Central memory CD8-positive, alpha-beta T cell (primary cell): ENCODE measurements at regions not wholly inside any gene's neighbourhood (a gene's known extent, or its start where the extent isn't known, plus 50 kb on each side); places are given as distances from the start of the nearest gene placed in this dataset.
"Not testable (repeated sequence)": the region's sequence is repeated elsewhere in the genome, so short reads cannot be mapped to it uniquely, and the experiment has no call there.

Experiments
- ATAC-seq: fragments of 150-1000 bp; cut with Tn5 transposase; replicated peaks from 2 replicates; pipeline ENCODE4 v1.10.0; 2022; ENCODE audit warnings: mild to moderate bottlenecking, moderate FRiP score, moderate number of reproducible peaks; ENCODE audit not compliant: poor library complexity, severe bottlenecking; ENCODE audit errors: extremely low read depth
- DNase-seq, 2 donors: peaks; one replicate each; pipeline ENCODE4 v3.0.0; 2021; ENCODE audit warnings: low spot score in 2 of 2
- H3K27ac Mint-ChIP-seq: one replicate; pipeline ENCODE4 v1.8.0; 2022; ENCODE audit warnings: low read depth, mild to moderate bottlenecking, moderate library complexity, mixed read lengths
- H3K27me3 Mint-ChIP-seq: one replicate; pipeline ENCODE4 v1.8.0; 2022; ENCODE audit warnings: mixed read lengths
- H3K36me3 Mint-ChIP-seq: one replicate; pipeline ENCODE4 v1.8.0; 2022; ENCODE audit warnings: mild to moderate bottlenecking, moderate library complexity, mixed read lengths; ENCODE audit not compliant: insufficient read depth
- H3K4me1 Mint-ChIP-seq: one replicate; pipeline ENCODE4 v1.8.0; 2022; ENCODE audit warnings: mixed read lengths
- H3K4me3 Mint-ChIP-seq: one replicate; pipeline ENCODE4 v1.8.0; 2022; ENCODE audit warnings: mild to moderate bottlenecking, moderate library complexity, mixed read lengths
- H3K9me3 Mint-ChIP-seq: one replicate; pipeline ENCODE4 v1.8.0; 2022; ENCODE audit warnings: mixed read lengths

- no peak for DNase-seq
- H3K9me3 Mint-ChIP-seq: peaks cover 17% of the 10 kb centered on the region
- H3K4me3 Mint-ChIP-seq: no peak overlapping the region
- H3K4me1 Mint-ChIP-seq: no peaks in the 10 kb centered on the region
- H3K27ac Mint-ChIP-seq: no peak overlapping the region
- no peaks in the 10 kb centered on the region for H3K27me3 Mint-ChIP-seq
- ATAC-seq: no peak
- H3K36me3 Mint-ChIP-seq: peaks cover 2% of the 10 kb centered on the region
Measured at GRCh38 chr14:25846246-25846645, 751.6 kb downstream of the NOVA1 start.

GRCh38 chr14:25843481-25844470 lies 754.1 kb downstream of the NOVA1 start:
- Mint-ChIP-seq H3K4me3 (no peak overlapping the region), H3K27me3 (no peaks in the 10 kb centered on the region), H3K9me3 (peaks cover 18% of the 10 kb centered on the region), H3K27ac (no peak overlapping the region), H3K4me1 (no peaks in the 10 kb centered on the region), H3K36me3 (peaks cover 2% of the 10 kb centered on the region)
- ATAC-seq (no peak), DNase-seq (no peak)

DNA sequence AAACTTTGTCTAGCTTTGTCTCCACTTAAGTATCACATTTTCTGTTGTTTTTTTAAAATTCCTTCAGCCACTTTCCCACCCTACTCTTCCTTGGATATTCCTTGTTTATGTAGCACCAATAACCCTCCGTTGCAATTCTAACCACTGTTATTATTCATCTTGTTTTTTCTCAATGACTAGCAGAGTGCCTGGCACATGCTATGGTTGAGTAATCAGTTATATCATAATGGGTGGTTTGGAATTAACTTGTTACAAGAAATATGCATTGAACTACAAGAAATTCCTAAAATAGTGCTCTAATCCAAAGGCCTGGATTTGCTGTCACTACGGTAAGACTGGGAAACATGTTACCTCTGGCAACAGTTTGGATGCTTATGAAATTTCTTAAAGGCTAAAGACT lies 756.6 kb downstream of the NOVA1 start:
- Mint-ChIP-seq H3K4me1 (no peaks in the 10 kb centered on the region), H3K27me3 (no peaks in the 10 kb centered on the region), H3K9me3 (peaks cover 19% of the 10 kb centered on the region), H3K27ac (no peak overlapping the region), H3K36me3 (no peaks in the 10 kb centered on the region), H3K4me3 (no peak overlapping the region)
- ATAC-seq (no peak), DNase-seq (no peak)

DNA sequence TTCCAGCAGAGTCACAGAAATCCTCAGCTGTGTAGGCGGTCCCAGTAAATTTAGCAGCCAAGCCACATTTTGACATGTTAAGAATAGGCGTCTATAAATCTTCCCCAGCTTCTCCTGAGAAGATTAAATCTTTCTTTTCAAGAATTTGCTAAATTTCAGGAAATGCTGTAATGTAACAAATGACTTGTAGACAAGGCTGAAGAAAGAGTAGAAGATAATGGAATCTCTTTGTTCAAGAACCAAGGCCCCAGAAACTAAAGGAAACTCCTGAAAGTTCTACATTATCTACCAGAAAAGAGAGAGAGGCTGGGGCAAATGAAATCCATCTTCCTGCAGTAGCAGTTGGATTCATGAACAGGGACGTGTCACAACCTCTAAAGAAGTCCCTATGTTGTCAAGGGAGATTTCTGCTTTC lies 760.3 kb downstream of the NOVA1 start:
- no peak for DNase-seq
- H3K4me1 Mint-ChIP-seq: no peaks in the 10 kb centered on the region
- no peak overlapping the region for H3K4me3 Mint-ChIP-seq
- ATAC-seq: no peak
- H3K36me3 Mint-ChIP-seq: no peaks in the 10 kb centered on the region
- H3K9me3 Mint-ChIP-seq: peaks cover 23% of the 10 kb centered on the region
- no peak overlapping the region for H3K27ac Mint-ChIP-seq
- no peaks in the 10 kb centered on the region for H3K27me3 Mint-ChIP-seq

DNA sequence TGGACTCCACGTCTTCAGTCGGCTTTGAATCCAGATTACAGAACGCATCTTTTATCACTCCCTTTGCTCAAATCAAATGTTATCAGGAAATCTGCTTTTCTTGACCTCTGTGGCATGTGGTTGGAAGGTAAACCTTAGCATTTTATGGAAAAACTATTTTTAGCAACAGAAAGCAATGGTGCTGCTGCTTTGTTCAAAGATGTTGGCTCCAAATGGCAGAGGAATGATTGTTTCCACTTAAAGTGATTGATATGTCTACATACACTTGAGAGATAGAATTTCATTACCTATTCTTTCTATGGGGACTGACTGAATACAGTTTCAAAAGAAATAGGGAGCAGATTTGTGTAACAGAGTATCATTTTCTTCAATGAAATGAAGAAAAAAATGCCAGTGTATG lies 761.2 kb downstream of the NOVA1 start:
- ATAC-seq: no peak
- Mint-ChIP-seq H3K4me1 (no peaks in the 10 kb centered on the region), H3K27ac (no peak overlapping the region), H3K4me3 (no peak overlapping the region), H3K36me3 (no peaks in the 10 kb centered on the region), H3K27me3 (no peaks in the 10 kb centered on the region), H3K9me3 (peaks cover 23% of the 10 kb centered on the region)
- no peak for DNase-seq

- DNase-seq (no peak), ATAC-seq (no peak)
- H3K27me3 Mint-ChIP-seq: no peaks in the 10 kb centered on the region
- no peak overlapping the region for H3K4me3 Mint-ChIP-seq
- H3K36me3 Mint-ChIP-seq: no peaks in the 10 kb centered on the region
- H3K4me1 Mint-ChIP-seq: no peaks in the 10 kb centered on the region
- peaks cover 17% of the 10 kb centered on the region for H3K9me3 Mint-ChIP-seq
- H3K27ac Mint-ChIP-seq: no peak overlapping the region
Measured at GRCh38 chr14:25833341-25834126, 764.3 kb downstream of the NOVA1 start.

GRCh38 chr14:25832585-25832984 lies 765.2 kb downstream of the NOVA1 start:
- peaks cover 10% of the 10 kb centered on the region for H3K9me3 Mint-ChIP-seq
- no peaks in the 10 kb centered on the region for H3K27me3 Mint-ChIP-seq
- no peaks in the 10 kb centered on the region for H3K4me1 Mint-ChIP-seq
- no peaks in the 10 kb centered on the region for H3K36me3 Mint-ChIP-seq
- no peak for ATAC-seq
- no peak overlapping the region for H3K27ac Mint-ChIP-seq
- no peak for DNase-seq
- no peak overlapping the region for H3K4me3 Mint-ChIP-seq

- H3K9me3 Mint-ChIP-seq: peaks cover 6% of the 10 kb centered on the region
- ATAC-seq (no peak), DNase-seq (no peak)
- H3K4me1 Mint-ChIP-seq: no peaks in the 10 kb centered on the region
- H3K27ac Mint-ChIP-seq: no peak overlapping the region
- H3K36me3 Mint-ChIP-seq: no peaks in the 10 kb centered on the region
- H3K27me3 Mint-ChIP-seq: no peaks in the 10 kb centered on the region
- no peak overlapping the region for H3K4me3 Mint-ChIP-seq
Measured at GRCh38 chr14:25828562-25828961, 769.3 kb downstream of the NOVA1 start.

DNA sequence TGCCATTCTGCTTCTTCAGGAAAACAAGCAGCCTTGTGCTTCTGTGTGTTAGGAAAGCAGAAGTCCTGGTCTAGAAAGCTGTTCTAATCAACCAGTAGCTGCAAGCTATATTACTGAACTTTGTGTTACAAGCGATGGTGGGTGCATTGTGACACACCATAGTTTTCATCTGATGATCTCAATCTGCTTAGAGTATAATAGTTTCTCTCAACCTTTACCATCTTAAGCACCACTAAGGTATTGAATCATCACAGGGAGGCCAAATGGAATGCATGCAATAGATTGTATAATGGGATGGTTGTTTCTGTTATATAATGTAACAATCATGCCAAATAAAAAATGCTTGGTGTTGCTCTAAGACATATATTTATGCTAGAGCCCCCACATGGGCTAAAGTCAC lies 771.7 kb downstream of the NOVA1 start:
- Mint-ChIP-seq H3K27ac (no peak overlapping the region), H3K27me3 (no peaks in the 10 kb centered on the region), H3K4me1 (no peaks in the 10 kb centered on the region), H3K36me3 (no peaks in the 10 kb centered on the region), H3K9me3 (peaks cover 9% of the 10 kb centered on the region), H3K4me3 (no peak overlapping the region)
- no peak for DNase-seq
- ATAC-seq: no peak

- H3K36me3 Mint-ChIP-seq: no peaks in the 10 kb centered on the region
- H3K27me3 Mint-ChIP-seq: no peaks in the 10 kb centered on the region
- peaks cover 25% of the 10 kb centered on the region for H3K9me3 Mint-ChIP-seq
- ATAC-seq: no peak
- H3K4me1 Mint-ChIP-seq: no peaks in the 10 kb centered on the region
- no peak overlapping the region for H3K4me3 Mint-ChIP-seq
- no peak for DNase-seq
- H3K27ac Mint-ChIP-seq: no peak overlapping the region
Measured at GRCh38 chr14:25820368-25820767, 770.4 kb upstream of the STXBP6 start.

GRCh38 chr14:25814622-25815021 lies 764.7 kb upstream of the STXBP6 start:
- DNase-seq, H3K4me1 Mint-ChIP-seq, H3K27me3 Mint-ChIP-seq, ATAC-seq, H3K4me3 Mint-ChIP-seq, H3K36me3 Mint-ChIP-seq, H3K27ac Mint-ChIP-seq: not testable (repeated sequence)
- peaks cover 13% of the 10 kb centered on the region for H3K9me3 Mint-ChIP-seq

DNA sequence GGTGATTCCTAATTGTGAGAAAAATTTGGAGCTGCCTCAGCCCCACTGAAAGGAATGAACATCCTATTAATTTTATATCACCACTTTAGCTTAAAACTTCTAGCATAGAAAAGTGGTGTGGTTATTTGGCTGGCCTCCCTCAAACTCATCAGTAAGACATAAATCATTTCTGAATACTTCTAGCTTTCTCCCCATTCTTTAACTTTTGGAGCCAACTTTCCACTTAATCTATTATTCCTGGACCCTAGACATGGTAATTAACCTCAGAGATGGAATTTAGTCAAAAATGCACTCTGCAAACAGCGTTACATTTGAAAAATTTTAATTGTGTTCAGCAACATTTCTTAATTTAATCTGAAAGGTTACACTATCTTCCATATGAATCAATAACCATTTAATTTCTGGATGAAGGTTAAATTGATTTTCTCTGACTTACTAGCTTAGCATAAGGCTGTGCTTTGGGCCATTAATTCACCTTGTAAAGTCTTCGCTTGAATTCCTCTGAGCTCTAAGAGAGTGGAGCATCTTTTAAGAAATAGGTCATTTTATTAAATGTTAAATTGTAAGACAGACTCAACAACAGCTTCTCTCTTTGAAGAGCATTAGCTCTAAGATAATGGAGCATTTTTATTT lies 753.6 kb upstream of the STXBP6 start:
- peaks cover 32% of the 10 kb centered on the region for H3K9me3 Mint-ChIP-seq
- no peak overlapping the region for H3K27ac Mint-ChIP-seq
- H3K4me1 Mint-ChIP-seq: no peaks in the 10 kb centered on the region
- ATAC-seq: no peak
- no peak for DNase-seq
- no peaks in the 10 kb centered on the region for H3K36me3 Mint-ChIP-seq
- H3K4me3 Mint-ChIP-seq: no peak overlapping the region
- H3K27me3 Mint-ChIP-seq: no peaks in the 10 kb centered on the region
